CD4-positive, alpha-beta T cell (primary cell): ENCODE measurements at regions not wholly inside any gene's neighbourhood (a gene's known extent, or its start where the extent isn't known, plus 50 kb on each side); places are given as distances from the start of the nearest gene placed in this dataset.

ENCODE experiments used
- ATAC-seq: fragments of 200-7000 bp; cut with Tn5 transposase; one replicate; pipeline ENCODE4 v1.10.0; 2022; ENCODE audit warnings: mild to moderate bottlenecking; ENCODE audit not compliant: poor library complexity
- CTCF ChIA-PET: fragments of 350-600 bp; sonication (Branson Sonifier 250); formaldehyde crosslinking; loops from one replicate; lab custom pipeline; 2021; ENCODE audit warnings: antibody characterized with exemption, inconsistent platforms; lab: Charles Lee
- POLR2A ChIA-PET: fragments of 350-600 bp; sonication (Branson Sonifier 250); formaldehyde crosslinking; loops from one replicate; lab custom pipeline; 2021; ENCODE audit warnings: antibody characterized with exemption, inconsistent platforms; lab: Charles Lee
- DNase-seq, 14 experiments: peaks; one replicate each; pipeline ENCODE4 v3.0.0-alpha.2; 2013 to 2020; ENCODE audit warnings: mixed read lengths in 2 of 14
- H3K27ac ChIP-seq, 2 donors: one replicate each; pipeline versions ENCODE4 v1.5.1 to v1.7.0; 2013; ENCODE audit warnings: low read length in 2 of 2, low read depth in 1 of 2, mild to moderate bottlenecking in 1 of 2
- H3K27me3 ChIP-seq, 2 experiments: 1 replicate in 1 of 2; 2 replicates in 1 of 2; pipeline versions ENCODE4 v1.6.1 to v1.7.0; 2013; ENCODE audit warnings: low read length in 2 of 2, control low read depth in 1 of 2, mild to moderate bottlenecking in 1 of 2, moderate library complexity in 1 of 2; ENCODE audit not compliant: insufficient read depth in 2 of 2, control insufficient read depth in 1 of 2
- H3K36me3 ChIP-seq: one replicate; pipeline ENCODE4 v1.6.1; 2013; ENCODE audit warnings: low read length, control low read depth; ENCODE audit not compliant: insufficient read depth
- H3K4me1 ChIP-seq: one replicate; pipeline ENCODE4 v1.6.1; 2013; ENCODE audit warnings: low read length, control low read depth; ENCODE audit not compliant: insufficient read depth
- H3K4me3 ChIP-seq: one replicate; pipeline ENCODE4 v1.5.1; 2013; ENCODE audit warnings: mild to moderate bottlenecking, low read length, moderate library complexity
- H3K9me3 ChIP-seq, 2 experiments: 1 replicate in 1 of 2; 2 replicates in 1 of 2; pipeline versions ENCODE4 v1.6.1 to v1.7.0; 2013; ENCODE audit warnings: low read length in 2 of 2, mild to moderate bottlenecking in 2 of 2, control low read depth in 1 of 2, moderate library complexity in 1 of 2; ENCODE audit not compliant: control insufficient read depth in 1 of 2, insufficient read depth in 1 of 2
- H3K27ac Mint-ChIP-seq: one replicate; pipeline ENCODE4 v1.8.0; 2020; ENCODE audit warnings: mixed read lengths
- H3K27me3 Mint-ChIP-seq: one replicate; pipeline ENCODE4 v1.8.0; 2021; ENCODE audit warnings: mixed read lengths
- H3K36me3 Mint-ChIP-seq: one replicate; pipeline ENCODE4 v1.8.0; 2021; ENCODE audit warnings: low read depth, mixed read lengths
- H3K4me1 Mint-ChIP-seq: one replicate; pipeline ENCODE4 v1.8.0; 2021; ENCODE audit warnings: low read depth, mixed read lengths
- H3K4me3 Mint-ChIP-seq: one replicate; pipeline ENCODE4 v1.8.0; 2020; ENCODE audit warnings: mild to moderate bottlenecking, mixed read lengths
- H3K9me3 Mint-ChIP-seq: one replicate; pipeline ENCODE4 v1.8.0; 2020; ENCODE audit warnings: mixed read lengths
- CTCF ChIP-seq: fragments of 200-600 bp; IDR thresholded peaks from one replicate; pipeline ENCODE4 v1.8.0; 2022; ENCODE audit warnings: antibody characterized with exemption, mild to moderate bottlenecking
- intact Hi-C, 2 experiments: fragments of 100-400 bp; cut with DNase I in 1 of 2; cut with micrococcal nuclease in 1 of 2; formaldehyde crosslinking; loops; one replicate each; pipeline versions ENCODE4 v1.15.1 to v1.9.0; 2023 to 2025; cut with DNase I, micrococcal nuclease

- no peaks in the 10 kb centered on the region for H3K36me3 Mint-ChIP-seq
- Histone ChIP-seq H3K4me1 (no peaks in the 10 kb centered on the region), H3K27ac (no peak overlapping the region), H3K36me3 (no peaks in the 10 kb centered on the region), H3K4me3 (no peak overlapping the region), H3K27me3 (peaks cover 0 to 5% of the 10 kb centered on the region in 2 experiments), H3K9me3 (peaks cover 0 to 4% of the 10 kb centered on the region in 2 experiments)
- no peaks in the 10 kb centered on the region for H3K9me3 Mint-ChIP-seq
- H3K27me3 Mint-ChIP-seq, result peaks cover 6% of the 10 kb centered on the region
- no peaks in the 10 kb centered on the region for H3K4me1 Mint-ChIP-seq
- H3K4me3 Mint-ChIP-seq, result no peak overlapping the region
- DNase-seq (no peak), ATAC-seq (no peak)
- intact Hi-C loops, result no loop called here
- POLR2A ChIA-PET, result no interaction called here
- no peak for TF ChIP-seq CTCF
- no peak overlapping the region for H3K27ac Mint-ChIP-seq
- CTCF ChIA-PET, result no interaction called here
Measured at GRCh38 chr10:129134371-129134770, 332.7 kb upstream of the MGMT start.

DNA sequence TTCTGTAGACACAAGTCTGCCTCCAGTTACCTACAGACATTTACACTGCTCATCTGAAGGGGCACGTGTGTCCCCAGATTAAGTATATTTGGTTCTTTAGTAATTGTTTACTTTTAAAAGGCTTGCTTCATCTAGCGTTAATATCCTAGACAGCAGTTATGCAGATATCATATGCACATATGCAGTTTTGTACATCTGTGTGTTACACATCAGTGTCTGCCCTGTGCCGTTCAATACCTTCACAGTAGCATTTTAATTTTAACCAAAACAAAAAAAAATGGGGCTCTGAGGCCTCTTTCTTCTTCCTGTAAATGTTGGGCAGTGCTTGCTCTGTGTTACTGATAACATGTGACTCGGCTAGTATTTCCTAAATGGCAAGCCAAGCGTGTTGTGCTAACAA lies 331.4 kb upstream of the MGMT start:
- Histone ChIP-seq H3K27me3 (peaks cover 0 to 5% of the 10 kb centered on the region in 2 experiments), H3K27ac (no peak overlapping the region), H3K4me1 (no peaks in the 10 kb centered on the region), H3K4me3 (no peak overlapping the region), H3K9me3 (peaks cover 0 to 4% of the 10 kb centered on the region in 2 experiments), H3K36me3 (no peaks in the 10 kb centered on the region)
- TF ChIP-seq CTCF, result no peak
- no peaks in the 10 kb centered on the region for H3K9me3 Mint-ChIP-seq
- DNase-seq (no peak), ATAC-seq (no peak)
- H3K4me1 Mint-ChIP-seq, result no peaks in the 10 kb centered on the region
- ChIA-PET POLR2A (no interaction called here), CTCF (no interaction called here)
- intact Hi-C loops, result no loop called here
- no peaks in the 10 kb centered on the region for H3K36me3 Mint-ChIP-seq
- H3K4me3 Mint-ChIP-seq, result no peak overlapping the region
- peaks cover 18% of the 10 kb centered on the region for H3K27me3 Mint-ChIP-seq
- no peak overlapping the region for H3K27ac Mint-ChIP-seq

- ChIA-PET CTCF (no interaction called here), POLR2A (no interaction called here)
- Mint-ChIP-seq H3K27ac (no peak overlapping the region), H3K27me3 (peaks cover 23% of the 10 kb centered on the region), H3K9me3 (no peaks in the 10 kb centered on the region), H3K36me3 (no peaks in the 10 kb centered on the region), H3K4me3 (no peak overlapping the region), H3K4me1 (no peaks in the 10 kb centered on the region)
- H3K27ac ChIP-seq, result no peak overlapping the region
- ATAC-seq (no peak), DNase-seq (no peak)
- H3K4me1 ChIP-seq, result no peaks in the 10 kb centered on the region
- intact Hi-C loops, result no loop called here
- H3K4me3 ChIP-seq, result no peak overlapping the region
- no peak for TF ChIP-seq CTCF
- H3K36me3 ChIP-seq, result no peaks in the 10 kb centered on the region
- H3K27me3 ChIP-seq, result peaks cover 1 to 5% of the 10 kb centered on the region in 2 experiments
- peaks cover 0 to 4% of the 10 kb centered on the region in 2 experiments for H3K9me3 ChIP-seq
Measured at GRCh38 chr10:129136074-129136473, 331.0 kb upstream of the MGMT start.
